ENCODE measurements at regions not wholly inside any gene's neighbourhood (a gene's known extent, or its start where the extent isn't known, plus 50 kb on each side); places are given as distances from the start of the nearest gene placed in this dataset.
A peak's percentile ranks its signal among the peaks of the same experiment; 100 is the strongest.

GRCh38 chr5:9920697-9921096 is 290.5 kb upstream of the TAS2R1 start:
- TF ChIP-seq CTCF (conservative IDR thresholded peaks at IDR 0.05; ENCODE audit: low read length): no peak
- no peak overlapping the region for H3K4me3 ChIP-seq (ENCODE audit: low read length)
- DNase-seq (ENCODE audit: low read depth): no peak

DNA sequence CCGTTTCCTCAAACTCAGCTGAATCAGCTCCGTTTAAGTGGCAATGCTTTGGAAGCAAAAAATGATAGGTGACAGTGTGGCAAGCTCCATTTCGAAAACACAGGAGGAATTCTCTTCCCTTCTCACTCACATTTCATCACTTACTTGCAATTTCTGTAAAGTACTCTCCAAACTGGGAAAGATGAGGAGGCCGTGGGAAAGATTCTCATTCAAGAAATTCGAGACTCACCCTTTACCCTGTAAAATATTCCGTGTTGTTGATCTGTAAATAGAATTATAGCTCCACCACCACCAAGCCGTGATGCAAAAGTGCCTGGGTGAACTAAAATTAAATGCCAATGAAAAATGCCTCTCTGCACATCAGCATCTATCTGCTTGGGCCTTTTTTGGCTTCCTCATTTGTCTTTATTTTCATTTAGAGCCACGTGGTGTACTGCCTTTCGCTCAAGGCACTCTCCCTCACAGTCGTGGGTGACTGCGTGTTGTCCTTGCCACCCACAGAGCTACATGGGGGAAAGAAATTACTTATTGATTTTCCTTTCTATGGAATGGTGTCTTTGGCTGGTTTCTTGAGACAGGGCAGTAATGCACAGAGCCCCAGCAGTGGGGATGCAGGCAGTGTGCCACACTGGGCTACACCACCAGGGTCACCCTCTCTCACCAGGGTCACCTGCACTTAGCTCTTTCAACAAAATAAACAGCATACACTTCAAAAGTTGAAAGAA is 289.3 kb upstream of the TAS2R1 start:
- no peak for TF ChIP-seq CTCF (conservative IDR thresholded peaks at IDR 0.05; ENCODE audit: low read length)

DNA sequence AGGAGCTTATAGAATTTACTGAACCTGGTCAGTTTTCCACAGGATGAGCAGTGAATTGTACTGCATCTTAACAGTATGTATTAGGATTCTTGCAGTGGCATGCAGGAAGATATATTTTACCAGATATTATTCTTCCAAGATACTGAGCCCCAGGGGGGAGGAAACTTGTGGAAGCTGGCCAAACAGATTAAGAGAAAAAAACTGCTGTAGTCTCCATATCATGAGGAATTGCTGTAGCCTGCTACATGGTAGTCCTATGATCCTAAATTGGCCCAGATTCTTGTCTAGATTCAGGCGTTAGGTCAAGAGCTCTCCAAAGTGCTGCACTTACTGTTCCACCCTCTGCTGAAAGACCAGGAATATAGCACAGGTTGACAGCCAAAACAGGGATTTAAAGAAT is 275.5 kb upstream of the TAS2R1 start:
- no peak overlapping the region for H3K4me3 ChIP-seq (ENCODE audit: low read length)
- no peak for TF ChIP-seq CTCF (conservative IDR thresholded peaks at IDR 0.05; ENCODE audit: low read length)
- DNase-seq (ENCODE audit: low read depth): no peak

More for the DNA sequence above, 289.3 kb upstream of the TAS2R1 start:
- no peak overlapping the region for H3K4me3 ChIP-seq (ENCODE audit: low read length)
- DNase-seq (ENCODE audit: low read depth): no peak

DNA sequence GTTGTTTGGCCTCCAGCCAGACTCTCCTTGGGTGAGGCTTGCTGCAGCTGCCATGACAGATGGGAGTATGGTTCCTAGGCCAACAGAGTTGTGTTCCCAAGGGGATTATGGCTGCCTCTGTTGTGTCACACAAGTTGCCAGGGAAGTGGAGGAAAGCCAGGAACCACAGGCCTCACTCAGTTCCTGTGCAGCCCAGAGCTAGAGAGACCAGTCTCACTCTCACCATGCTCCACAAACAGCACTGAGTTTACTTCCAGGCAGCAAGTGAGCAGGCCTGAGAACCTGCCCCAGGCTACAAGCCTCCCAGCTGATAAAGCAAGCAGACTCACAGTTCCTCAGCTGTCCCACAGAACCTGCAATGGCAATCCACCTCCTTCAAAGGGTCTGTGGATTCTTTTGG is 273.6 kb upstream of the TAS2R1 start:
- no peak overlapping the region for H3K4me3 ChIP-seq (ENCODE audit: low read length)
- no peak for TF ChIP-seq CTCF (conservative IDR thresholded peaks at IDR 0.05; ENCODE audit: low read length)
- DNase-seq (ENCODE audit: low read depth): peak; percentile 69

DNA sequence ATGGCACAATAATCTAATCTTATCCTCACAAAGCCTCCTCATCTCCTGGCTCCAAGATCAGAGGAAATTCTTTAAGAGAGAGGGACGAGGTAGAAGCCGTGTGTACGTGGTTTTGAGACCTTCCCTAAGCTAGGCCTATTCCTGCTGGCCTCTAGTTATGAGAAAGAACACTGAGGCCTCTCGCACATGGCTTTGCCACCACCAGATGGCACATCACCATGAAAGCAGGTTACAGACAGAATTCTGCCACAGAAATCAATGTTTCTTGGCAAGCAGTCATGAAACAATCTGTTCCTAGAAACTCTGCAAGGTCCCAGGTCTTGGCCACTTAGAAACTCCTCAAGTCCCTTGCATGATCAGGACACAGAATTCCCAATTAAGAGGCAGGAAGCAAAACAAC is 268.2 kb upstream of the TAS2R1 start:
- peak; percentile 64 for TF ChIP-seq CTCF (conservative IDR thresholded peaks at IDR 0.05; ENCODE audit: low read length)
- peak; percentile 49 for DNase-seq (ENCODE audit: low read depth)
- H3K4me3 ChIP-seq (ENCODE audit: low read length): no peak overlapping the region

- no peak overlapping the region for H3K4me3 ChIP-seq (ENCODE audit: low read length)
- TF ChIP-seq CTCF (conservative IDR thresholded peaks at IDR 0.05; ENCODE audit: low read length): no peak
- no peak for DNase-seq (ENCODE audit: low read depth)
Measured at GRCh38 chr5:9895302-9895645, 265.1 kb upstream of the TAS2R1 start.

- DNase-seq (ENCODE audit: low read depth): no peak
- no peak overlapping the region for H3K4me3 ChIP-seq (ENCODE audit: low read length)
- TF ChIP-seq CTCF (conservative IDR thresholded peaks at IDR 0.05; ENCODE audit: low read length): no peak
Measured at GRCh38 chr5:9894571-9895301, 264.6 kb upstream of the TAS2R1 start.

Data from AG10803 (cell line).